H1 (cell line): ENCODE measurements at regions not wholly inside any gene's neighbourhood (a gene's known extent, or its start where the extent isn't known, plus 50 kb on each side); places are given as distances from the start of the nearest gene placed in this dataset.

Experiments
- BRCA1 ChIP-seq: IDR thresholded peaks from 2 replicates; pipeline ENCODE4 v1.6.1; 2012; ENCODE audit warnings: low read depth, low read length, improper control_type of control experiment
- SIRT6 ChIP-seq: IDR thresholded peaks from one replicate; pipeline ENCODE4 v1.7.1; 2012; ENCODE audit warnings: low read length, inconsistent platforms
- TAF1 ChIP-seq: IDR thresholded peaks from 2 replicates; pipeline ENCODE4 v1.6.1; 2011; ENCODE audit warnings: mild to moderate bottlenecking, low read depth, low read length
- TF ChIP-seq, protein P1 (sequence below), 3 experiments: IDR thresholded peaks; 1 replicate in 2 of 3; 2 replicates in 1 of 3; pipeline versions ENCODE4 v1.5.1 to v1.6.1; 2011; ENCODE audit warnings: low read length in 3 of 3, mild to moderate bottlenecking in 3 of 3, inconsistent platforms in 2 of 3, low read depth in 1 of 3, moderate library complexity in 1 of 3; ENCODE audit not compliant: insufficient read depth in 1 of 3; ENCODE audit errors: control extremely low read depth in 1 of 3
- TF ChIP-seq, protein P2 (sequence below): IDR thresholded peaks from 2 replicates; pipeline ENCODE4 v1.6.1; 2012; ENCODE audit warnings: inconsistent platforms

DNA sequence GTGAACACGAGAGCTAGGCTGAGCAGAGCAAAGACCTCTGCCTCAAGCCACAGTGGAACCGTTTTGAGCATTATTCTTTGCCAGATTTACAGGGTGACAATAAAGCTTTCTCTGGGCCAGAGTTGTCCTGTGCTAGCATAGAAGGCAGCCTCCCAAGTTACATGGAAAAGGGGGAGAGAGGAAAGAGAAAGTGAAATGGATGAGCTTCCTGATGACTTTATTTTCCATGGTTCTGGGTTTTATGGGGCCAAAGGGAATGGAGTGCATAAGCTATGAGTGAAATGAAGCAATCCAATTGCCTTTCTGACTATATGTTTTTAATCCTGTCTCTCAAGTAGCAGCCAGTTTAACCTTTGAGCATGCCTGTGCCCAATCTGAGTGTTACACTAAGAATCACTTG, 428.4 kb downstream of the COG6 start:
- TF ChIP-seq, protein P1, sequence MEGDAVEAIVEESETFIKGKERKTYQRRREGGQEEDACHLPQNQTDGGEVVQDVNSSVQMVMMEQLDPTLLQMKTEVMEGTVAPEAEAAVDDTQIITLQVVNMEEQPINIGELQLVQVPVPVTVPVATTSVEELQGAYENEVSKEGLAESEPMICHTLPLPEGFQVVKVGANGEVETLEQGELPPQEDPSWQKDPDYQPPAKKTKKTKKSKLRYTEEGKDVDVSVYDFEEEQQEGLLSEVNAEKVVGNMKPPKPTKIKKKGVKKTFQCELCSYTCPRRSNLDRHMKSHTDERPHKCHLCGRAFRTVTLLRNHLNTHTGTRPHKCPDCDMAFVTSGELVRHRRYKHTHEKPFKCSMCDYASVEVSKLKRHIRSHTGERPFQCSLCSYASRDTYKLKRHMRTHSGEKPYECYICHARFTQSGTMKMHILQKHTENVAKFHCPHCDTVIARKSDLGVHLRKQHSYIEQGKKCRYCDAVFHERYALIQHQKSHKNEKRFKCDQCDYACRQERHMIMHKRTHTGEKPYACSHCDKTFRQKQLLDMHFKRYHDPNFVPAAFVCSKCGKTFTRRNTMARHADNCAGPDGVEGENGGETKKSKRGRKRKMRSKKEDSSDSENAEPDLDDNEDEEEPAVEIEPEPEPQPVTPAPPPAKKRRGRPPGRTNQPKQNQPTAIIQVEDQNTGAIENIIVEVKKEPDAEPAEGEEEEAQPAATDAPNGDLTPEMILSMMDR (IDR thresholded peaks at IDR 0.05; ENCODE audit: control extremely low read depth in 1 of 3, insufficient read depth in 1 of 3, low read depth in 1 of 3, low read length in 3 of 3): no peak
- TF ChIP-seq TAF1: no peak
- TF ChIP-seq SIRT6: no peak
- TF ChIP-seq BRCA1: no peak
- TF ChIP-seq, protein P2, sequence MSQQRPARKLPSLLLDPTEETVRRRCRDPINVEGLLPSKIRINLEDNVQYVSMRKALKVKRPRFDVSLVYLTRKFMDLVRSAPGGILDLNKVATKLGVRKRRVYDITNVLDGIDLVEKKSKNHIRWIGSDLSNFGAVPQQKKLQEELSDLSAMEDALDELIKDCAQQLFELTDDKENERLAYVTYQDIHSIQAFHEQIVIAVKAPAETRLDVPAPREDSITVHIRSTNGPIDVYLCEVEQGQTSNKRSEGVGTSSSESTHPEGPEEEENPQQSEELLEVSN: no peak
